Ovary (tissue), 7 donors: ENCODE measurements at regions not wholly inside any gene's neighbourhood (a gene's known extent, or its start where the extent isn't known, plus 50 kb on each side); places are given as distances from the start of the nearest gene placed in this dataset.

ENCODE experiments used
- DNase-seq, 5 donors: peaks; one replicate each; pipeline ENCODE4 v3.0.0-alpha.2; 2019 to 2020
- H3K27ac ChIP-seq, 2 donors: fragments of 200-600 bp; one replicate each; pipeline versions ENCODE4 v1.5.1 to v1.8.0; 2019 to 2022
- H3K27me3 ChIP-seq: fragments of 200-600 bp; one replicate; pipeline ENCODE4 v1.8.0; 2022
- H3K36me3 ChIP-seq: fragments of 200-600 bp; sonication (generic); one replicate; pipeline ENCODE4 v1.5.1; 2019
- H3K4me1 ChIP-seq: one replicate; pipeline ENCODE4 v1.8.1; 2013; ENCODE audit warnings: mild to moderate bottlenecking, moderate library complexity; ENCODE audit not compliant: insufficient read depth
- H3K4me3 ChIP-seq: fragments of 200-600 bp; sonication (generic); one replicate; pipeline ENCODE4 v1.5.1; 2017
- H3K9me3 ChIP-seq, 2 donors: fragments of 200-600 bp in 1 of 2; sonication (generic) in 1 of 2; one replicate each; pipeline versions ENCODE4 v1.5.1 to v1.8.1; 2013 to 2019; ENCODE audit warnings: mild to moderate bottlenecking in 1 of 2, moderate library complexity in 1 of 2
- CTCF ChIP-seq, 3 donors: fragments of 450-650 bp in 2 of 3; fragments of 200-600 bp in 1 of 3; IDR thresholded peaks; one replicate each; pipeline versions ENCODE4 v1.5.1 to v1.8.0; 2016 to 2022; ENCODE audit warnings: antibody characterized with exemption in 3 of 3, mild to moderate bottlenecking in 1 of 3
- EP300 ChIP-seq: sonication (generic); formaldehyde crosslinking; IDR thresholded peaks from one replicate; pipeline ENCODE4 v1.6.1; 2017; ENCODE audit warnings: antibody characterized with exemption
- POLR2A ChIP-seq: fragments of 450-650 bp; IDR thresholded peaks from one replicate; pipeline ENCODE4 v1.6.1; 2017; ENCODE audit warnings: antibody characterized with exemption, mild to moderate bottlenecking, moderate library complexity
- WGBS, 3 donors: extraction: QIAGEN DNeasy Blood & Tissue Kit in 1 of 3; methylation state at CpG; one replicate each; pipeline versions ENCODE4 v1.1.5 to v1.1.7; 2013 to 2017; 5-methylcytosine and 5-hydroxymethylcytosine counted together
- intact Hi-C, 4 donors: fragments of 100-400 bp; cut with DNase I; formaldehyde crosslinking; loops; one replicate each; pipeline versions ENCODE4 v1.11.0 to v1.15.1; 2022 to 2023
- donor health status: DM: no; HTN: no; CAD: no; lungs with moderate emphysema.
- donor health status: DM: no; HTN: no; CAD: no.
- donor health status: Bipolar disorder and iron deficiency.
- donor health status: DM: no; HTN: no; CAD: no.
- donor health status: DM: yes; HTN: yes; CAD: no.

DNA sequence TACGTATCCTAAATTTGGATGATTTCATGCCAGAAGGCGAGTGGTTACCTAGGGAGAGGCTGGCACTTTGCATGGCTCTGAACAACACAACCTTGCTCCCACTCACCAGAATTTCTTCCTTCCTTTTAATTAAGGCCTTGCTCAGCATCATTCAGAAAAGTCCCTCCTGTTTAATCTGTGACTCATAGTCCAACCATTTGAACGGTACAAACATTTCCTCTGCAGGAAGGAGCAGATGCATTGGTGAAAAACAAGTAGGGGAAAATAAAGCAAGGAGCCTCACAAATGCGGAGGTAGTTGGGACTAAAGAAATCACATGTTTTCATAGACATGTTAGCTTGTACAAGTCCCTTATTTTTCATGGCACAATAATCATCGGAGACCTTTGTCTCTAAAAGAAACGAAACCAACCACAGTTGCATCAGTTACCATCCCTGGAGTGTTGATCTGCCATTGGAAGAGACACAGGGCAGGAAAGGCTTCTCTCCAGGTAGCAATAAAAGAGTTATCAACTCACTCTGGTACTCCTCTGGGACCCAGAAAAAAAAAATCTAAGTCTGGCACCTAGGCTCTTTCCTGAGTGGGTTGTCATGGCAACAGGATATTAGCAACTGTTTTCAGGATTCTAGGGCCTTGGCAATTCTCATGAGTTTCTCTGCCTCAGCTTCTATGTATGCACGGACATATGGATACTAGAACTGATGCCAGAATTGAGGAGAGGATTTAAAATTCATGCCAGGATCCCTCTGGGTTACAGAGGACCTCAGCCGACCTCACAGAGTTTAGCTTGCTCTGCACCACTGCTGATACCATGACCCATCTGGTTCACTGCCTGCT lies 255.4 kb upstream of the ARPP21 start:
- intact Hi-C loops: no loop called here
- Histone ChIP-seq H3K4me3 (no peak overlapping the region), H3K27me3 (no peaks in the 10 kb centered on the region), H3K4me1 (no peaks in the 10 kb centered on the region), H3K9me3 (no peaks in the 10 kb centered on the region), H3K27ac (no peak overlapping the region), H3K36me3 (no peaks in the 10 kb centered on the region)
- TF ChIP-seq CTCF (IDR thresholded peaks at IDR 0.05): no peak
- WGBS, 3 donors: 48 to 56% (median 53%) methylated on average over 8 of the region's 8 CpGs
- no peak for DNase-seq

- no peak overlapping the region for H3K4me3 ChIP-seq
- H3K36me3 ChIP-seq: no peaks in the 10 kb centered on the region
- intact Hi-C loops: no loop called here
- DNase-seq: no peak
- H3K27me3 ChIP-seq: no peaks in the 10 kb centered on the region
- H3K4me1 ChIP-seq: no peaks in the 10 kb centered on the region
- no peak for TF ChIP-seq POLR2A
- no peak for TF ChIP-seq EP300
- TF ChIP-seq CTCF (IDR thresholded peaks at IDR 0.05): no peak
- no peaks in the 10 kb centered on the region for H3K9me3 ChIP-seq
- H3K27ac ChIP-seq: no peak overlapping the region
These were observed 254.1 kb upstream of the ARPP21 start for GRCh38 chr3:35385271-35385670.

GRCh38 chr3:35389907-35390306 lies 249.4 kb upstream of the ARPP21 start:
- Histone ChIP-seq H3K4me1 (no peaks in the 10 kb centered on the region), H3K9me3 (no peaks in the 10 kb centered on the region), H3K27me3 (no peaks in the 10 kb centered on the region), H3K4me3 (no peak overlapping the region), H3K27ac (no peak overlapping the region), H3K36me3 (no peaks in the 10 kb centered on the region)
- intact Hi-C loops: no loop called here
- 16 to 27% (median 16%) methylated on average over 2 of the region's 2 CpGs for WGBS, 3 donors
- DNase-seq: no peak
- no peak for TF ChIP-seq CTCF (IDR thresholded peaks at IDR 0.05)
- no peak for TF ChIP-seq EP300
- no peak for TF ChIP-seq POLR2A

DNA sequence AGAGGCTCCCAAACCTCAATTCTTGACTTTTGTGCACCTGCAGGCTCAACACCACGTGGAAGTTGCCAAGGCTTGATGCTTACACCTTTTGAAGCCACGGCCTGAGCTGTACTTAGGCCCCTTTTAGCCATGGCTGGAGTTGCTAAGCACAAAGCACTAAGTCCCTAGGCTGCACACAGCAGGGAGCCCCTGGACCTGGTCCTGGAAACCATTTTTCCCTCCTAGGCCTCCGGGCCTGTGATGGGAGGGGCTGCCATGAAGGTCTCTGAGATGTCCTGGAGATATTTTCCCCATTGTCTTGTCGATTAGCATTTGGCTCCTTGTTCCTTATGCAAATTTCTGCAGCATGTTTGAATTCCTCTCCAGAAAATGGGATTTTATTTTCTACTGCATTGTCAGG lies 247.1 kb upstream of the ARPP21 start:
- WGBS, 3 donors: 60 to 75% (median 66%) methylated on average over 4 of the region's 4 CpGs
- no peak for TF ChIP-seq POLR2A
- no peak for TF ChIP-seq CTCF (IDR thresholded peaks at IDR 0.05)
- TF ChIP-seq EP300: no peak
- Histone ChIP-seq H3K4me3 (no peak overlapping the region), H3K4me1 (no peaks in the 10 kb centered on the region), H3K36me3 (no peaks in the 10 kb centered on the region), H3K9me3 (no peaks in the 10 kb centered on the region), H3K27me3 (no peaks in the 10 kb centered on the region), H3K27ac (no peak overlapping the region)
- intact Hi-C loops: no loop called here
- no peak for DNase-seq
